Adrenal gland (tissue), 9 donors: ENCODE measurements at regions not wholly inside any gene's neighbourhood (a gene's known extent, or its start where the extent isn't known, plus 50 kb on each side); places are given as distances from the start of the nearest gene placed in this dataset.

ENCODE experiments used
- DNase-seq, 7 donors: peaks; one replicate each; pipeline ENCODE4 v3.0.0-alpha.2; 2019 to 2020
- H3K27ac ChIP-seq, 5 donors: fragments of 200-600 bp; sonication (generic) in 4 of 5; 1 replicate in 3 of 5; 2 replicates in 2 of 5; pipeline versions ENCODE4 v1.5.1 to v1.8.0; 2016 to 2020; ENCODE audit warnings: mild to moderate bottlenecking in 1 of 5
- H3K27me3 ChIP-seq: fragments of 200-600 bp; 2 replicates; pipeline ENCODE4 v1.8.0; 2021
- H3K36me3 ChIP-seq, 2 donors: fragments of 200-600 bp; replicated peaks in 1 of 2; 1 replicate in 1 of 2; 2 replicates in 1 of 2; pipeline versions ENCODE4 v1.5.1 to v1.8.0; 2018 to 2022
- H3K4me1 ChIP-seq, 2 donors: fragments of 200-600 bp; replicated peaks in 1 of 2; 1 replicate in 1 of 2; 2 replicates in 1 of 2; pipeline versions ENCODE4 v1.5.1 to v1.8.0; 2018 to 2021
- H3K4me3 ChIP-seq, 4 donors: fragments of 200-600 bp; sonication (generic) in 3 of 4; one replicate each; pipeline ENCODE4 v1.5.1; 2016 to 2018
- H3K9me3 ChIP-seq, 3 donors: fragments of 200-600 bp; sonication (generic) in 1 of 3; replicated peaks in 1 of 3; 1 replicate in 2 of 3; 2 replicates in 1 of 3; pipeline versions ENCODE4 v1.5.1 to v1.8.0; 2016 to 2021
- POLR2A ChIP-seq, 2 donors: fragments of 450-650 bp; IDR thresholded peaks; one replicate each; pipeline ENCODE4 v1.6.1; 2017; ENCODE audit warnings: antibody characterized with exemption in 2 of 2, mild to moderate bottlenecking in 2 of 2, moderate library complexity in 1 of 2
- WGBS, 4 donors: extraction: QIAGEN DNeasy Blood & Tissue Kit in 2 of 4; methylation state at CpG; one replicate each; pipeline versions ENCODE4 v1.1.5 to v1.1.7; 2013 to 2017; 5-methylcytosine and 5-hydroxymethylcytosine counted together
- intact Hi-C, 2 donors: fragments of 100-400 bp; cut with DNase I; formaldehyde crosslinking; loops; one replicate each; pipeline versions ENCODE4 v1.14.1 to v1.15.0; 2022 to 2023
- small RNA-seq, 2 donors: library from RNA; depleted of rRNA; stranded (forward); fragments of <200 nt; gene quantifications; one replicate each; pipeline ENCODE3, GENCODE V24; 2016
- TF ChIP-seq, protein P1 (sequence below), 6 experiments: fragments of 450-650 bp in 4 of 6; fragments of 200-600 bp in 2 of 6; sonication (generic) in 1 of 6; IDR thresholded peaks; 1 replicate in 5 of 6; 2 replicates in 1 of 6; pipeline versions ENCODE4 v1.5.1 to v1.8.0; 2016 to 2021; ENCODE audit warnings: antibody characterized with exemption in 6 of 6, mild to moderate bottlenecking in 2 of 6, moderate library complexity in 1 of 6
- donor health status: healthy with polysubstance abuse.
- donor health status: Bipolar disorder and iron deficiency.
- donor health status: DM: yes; HTN: yes; CAD: no.
- donor health status: DM: no; HTN: no; CAD: no.
- donor health status: DM: no; HTN: no; CAD: no.

DNA sequence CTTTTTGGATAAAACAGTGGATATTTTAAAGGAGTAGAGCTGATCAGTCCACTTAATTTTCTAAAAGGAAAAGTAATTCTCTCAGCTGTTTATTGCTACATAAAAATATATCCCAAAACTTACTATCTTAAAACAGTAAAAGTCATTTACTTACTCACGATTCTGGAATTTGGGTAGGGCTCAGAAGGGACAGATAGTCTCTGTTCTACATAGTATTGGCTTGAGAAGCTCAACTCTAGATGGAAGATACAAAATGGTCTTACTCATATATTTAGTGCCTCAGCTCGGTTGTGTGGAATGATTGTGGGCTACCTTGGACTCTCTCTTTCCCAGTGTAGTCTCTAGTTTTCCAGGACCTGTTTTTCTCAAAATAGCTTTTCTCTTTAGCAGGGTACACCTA, 691.5 kb upstream of the POU3F4 start:
- Histone ChIP-seq H3K9me3 (no peaks in the 10 kb centered on the region), H3K27me3 (no peaks in the 10 kb centered on the region), H3K27ac (no peak overlapping the region), H3K36me3 (no peaks in the 10 kb centered on the region), H3K4me3 (no peak overlapping the region), H3K4me1 (no peaks in the 10 kb centered on the region)
- TF ChIP-seq POLR2A (IDR thresholded peaks at IDR 0.05) = no peak
- TF ChIP-seq, protein P1, sequence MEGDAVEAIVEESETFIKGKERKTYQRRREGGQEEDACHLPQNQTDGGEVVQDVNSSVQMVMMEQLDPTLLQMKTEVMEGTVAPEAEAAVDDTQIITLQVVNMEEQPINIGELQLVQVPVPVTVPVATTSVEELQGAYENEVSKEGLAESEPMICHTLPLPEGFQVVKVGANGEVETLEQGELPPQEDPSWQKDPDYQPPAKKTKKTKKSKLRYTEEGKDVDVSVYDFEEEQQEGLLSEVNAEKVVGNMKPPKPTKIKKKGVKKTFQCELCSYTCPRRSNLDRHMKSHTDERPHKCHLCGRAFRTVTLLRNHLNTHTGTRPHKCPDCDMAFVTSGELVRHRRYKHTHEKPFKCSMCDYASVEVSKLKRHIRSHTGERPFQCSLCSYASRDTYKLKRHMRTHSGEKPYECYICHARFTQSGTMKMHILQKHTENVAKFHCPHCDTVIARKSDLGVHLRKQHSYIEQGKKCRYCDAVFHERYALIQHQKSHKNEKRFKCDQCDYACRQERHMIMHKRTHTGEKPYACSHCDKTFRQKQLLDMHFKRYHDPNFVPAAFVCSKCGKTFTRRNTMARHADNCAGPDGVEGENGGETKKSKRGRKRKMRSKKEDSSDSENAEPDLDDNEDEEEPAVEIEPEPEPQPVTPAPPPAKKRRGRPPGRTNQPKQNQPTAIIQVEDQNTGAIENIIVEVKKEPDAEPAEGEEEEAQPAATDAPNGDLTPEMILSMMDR (IDR thresholded peaks at IDR 0.05) = no peak
- intact Hi-C loops = no loop called here
- 51 to 61% (median 57%) methylated on average over 2 of the region's 2 CpGs for WGBS, 4 donors
- no peak for DNase-seq

DNA sequence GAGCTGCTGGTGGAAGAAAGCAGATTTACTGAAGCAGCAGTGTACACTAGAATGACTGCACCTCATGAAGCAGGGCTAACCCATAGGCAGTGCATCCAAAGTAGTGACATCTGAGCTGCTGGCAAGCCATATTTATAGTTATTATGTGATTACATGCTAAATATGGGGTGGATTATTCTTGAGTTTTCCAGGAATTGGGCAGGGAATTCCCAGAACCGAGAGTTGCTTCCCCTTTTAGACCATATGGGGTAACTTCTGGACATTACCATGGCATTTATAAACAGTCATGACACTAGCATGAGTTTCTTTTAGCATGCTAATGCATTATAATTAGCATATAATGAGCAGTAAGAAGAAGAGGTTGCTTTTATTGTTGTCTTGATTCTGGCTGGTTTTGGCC, 665.8 kb upstream of the POU3F4 start:
- peaks cover 4% of the 10 kb centered on the region for H3K27me3 ChIP-seq
- H3K4me3 ChIP-seq = no peak overlapping the region
- no peak for DNase-seq
- TF ChIP-seq, protein P1 (IDR thresholded peaks at IDR 0.05) = no peak
- TF ChIP-seq POLR2A (IDR thresholded peaks at IDR 0.05) = no peak
- intact Hi-C loops = no loop called here
- H3K36me3 ChIP-seq = no peaks in the 10 kb centered on the region
- H3K9me3 ChIP-seq = no peaks in the 10 kb centered on the region
- no peaks in the 10 kb centered on the region for H3K4me1 ChIP-seq
- no peak overlapping the region for H3K27ac ChIP-seq
- WGBS, 4 donors = 25 to 40% (median 34%) methylated on average over 1 of the region's 1 CpG

DNA sequence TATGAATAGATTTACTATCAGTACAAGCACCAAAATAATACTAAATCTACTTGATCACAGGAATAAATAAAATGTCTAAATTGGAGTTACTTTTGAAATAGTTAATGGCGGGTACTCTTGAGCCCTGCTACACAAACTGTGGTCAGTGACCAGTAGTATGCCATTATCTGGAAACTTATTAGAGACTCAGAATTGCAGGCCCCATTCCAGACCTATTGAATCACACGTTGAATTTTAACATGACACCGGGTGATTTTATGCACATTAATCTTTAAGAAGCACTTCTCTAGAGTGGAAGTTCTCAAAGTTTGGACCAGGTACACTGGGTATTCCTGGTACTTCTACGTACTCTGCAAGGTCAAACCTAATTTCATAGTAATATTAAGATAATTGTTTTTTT, 660.0 kb upstream of the POU3F4 start:
- no peak for TF ChIP-seq POLR2A (IDR thresholded peaks at IDR 0.05)
- TF ChIP-seq, protein P1 (IDR thresholded peaks at IDR 0.05) = no peak
- 74 to 92% (median 77%) methylated on average over 4 of the region's 4 CpGs for WGBS, 4 donors
- no peak overlapping the region for H3K27ac ChIP-seq
- peaks cover 4% of the 10 kb centered on the region for H3K27me3 ChIP-seq
- intact Hi-C loops = no loop called here
- H3K4me1 ChIP-seq = no peaks in the 10 kb centered on the region
- no peak overlapping the region for H3K4me3 ChIP-seq
- no peaks in the 10 kb centered on the region for H3K36me3 ChIP-seq
- no peak for DNase-seq
- H3K9me3 ChIP-seq = no peaks in the 10 kb centered on the region

Small RNA genes in the stretch of these regions (small RNA-seq; reads per million reads assigned to genes)
- 0 reads per million in 2 donors for gene RF00394
